Transverse colon (tissue), 3 donors: ENCODE measurements at regions not wholly inside any gene's neighbourhood (a gene's known extent, or its start where the extent isn't known, plus 50 kb on each side); places are given as distances from the start of the nearest gene placed in this dataset.

Experiments
- POLR2A ChIP-seq: fragments of 450-650 bp; IDR thresholded peaks from one replicate; pipeline ENCODE4 v1.6.1; 2016; ENCODE audit warnings: antibody characterized with exemption, mild to moderate bottlenecking, moderate library complexity
- POLR2AphosphoS5 ChIP-seq, 3 donors: sonication (generic); formaldehyde crosslinking; IDR thresholded peaks; one replicate each; pipeline ENCODE4 v1.6.1; 2016; ENCODE audit warnings: antibody characterized with exemption in 3 of 3

- TF ChIP-seq POLR2AphosphoS5 (IDR thresholded peaks at IDR 0.05) = no peak
- no peak for TF ChIP-seq POLR2A
These were observed 147.8 kb upstream of the MAX start for GRCh38 chr14:65250162-65250495.
